ENCODE measurements at regions not wholly inside any gene's neighbourhood (a gene's known extent, or its start where the extent isn't known, plus 50 kb on each side); places are given as distances from the start of the nearest gene placed in this dataset.

DNA sequence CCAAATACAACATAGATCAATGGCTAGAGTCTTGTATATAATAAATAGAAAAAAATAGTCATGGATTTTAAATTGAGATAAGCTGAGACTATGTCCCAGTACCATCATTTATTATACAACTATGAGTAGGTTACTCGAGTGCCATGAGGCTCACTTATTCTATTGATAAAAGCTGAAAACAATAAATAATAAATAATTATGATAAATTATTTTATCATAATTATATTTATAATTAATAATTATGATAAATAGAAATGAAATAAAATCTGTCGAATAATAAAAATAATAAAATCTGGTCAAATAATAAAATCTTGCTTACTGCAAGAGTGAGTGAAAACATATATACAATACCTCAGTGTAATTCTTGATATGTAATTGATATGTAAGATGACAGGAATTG is 801.4 kb downstream of the FAM181B start:
- FAIRE-seq (no peak), DNase-seq (ENCODE audit: low read depth, low spot score) (no peak), ATAC-seq (no peak)
- intact Hi-C loops (cut with micrococcal nuclease; ENCODE audit: unreplicated experiment) (no loop called here), in situ Hi-C loops (cut with MboI) (no loop called here)
- Histone ChIP-seq H4K20me1 (ENCODE audit: control insufficient read depth, insufficient read depth) (no peaks in the 10 kb centered on the region), H3K9me3 (replicated peaks; ENCODE audit: control insufficient read depth, insufficient read depth, low read length) (no peaks in the 10 kb centered on the region), H3K27ac (ENCODE audit: control insufficient read depth, insufficient read depth) (no peak overlapping the region), H2AFZ (ENCODE audit: control insufficient read depth, low read depth, low read length) (no peak overlapping the region), H3K4me1 (ENCODE audit: control insufficient read depth, insufficient read depth, low read length) (no peaks in the 10 kb centered on the region), H3K36me3 (ENCODE audit: control insufficient read depth in 2 of 2, insufficient read depth in 2 of 2, low read length in 1 of 2) (no peaks in the 10 kb centered on the region), H3K79me2 (ENCODE audit: control insufficient read depth, insufficient read depth, low read length) (no peaks in the 10 kb centered on the region), H3K9ac (ENCODE audit: control insufficient read depth, insufficient read depth, low read length) (no peak overlapping the region), H3K27me3 (replicated peaks in 1 of 2; ENCODE audit: control insufficient read depth in 2 of 2, insufficient read depth in 2 of 2, low read length in 1 of 2) (no peaks in the 10 kb centered on the region), H3K4me3 (no peak overlapping the region), H3K4me2 (ENCODE audit: control insufficient read depth, insufficient read depth) (no peak overlapping the region)
- ChIA-PET RAD21 (ENCODE audit: unreplicated experiment) (no interaction called here), CTCF (no interaction called here), SMC1A (ENCODE audit: uncharacterized antibody, unreplicated experiment) (no interaction called here), POLR2A (no interaction called here)
- BruUV-seq (replicated peaks), result no TSS peak
- no peak for TF ChIP-seq MXI1 (IDR thresholded peaks at IDR 0.05; ENCODE audit: low read depth, low read length)
- TF ChIP-seq, protein P1, sequence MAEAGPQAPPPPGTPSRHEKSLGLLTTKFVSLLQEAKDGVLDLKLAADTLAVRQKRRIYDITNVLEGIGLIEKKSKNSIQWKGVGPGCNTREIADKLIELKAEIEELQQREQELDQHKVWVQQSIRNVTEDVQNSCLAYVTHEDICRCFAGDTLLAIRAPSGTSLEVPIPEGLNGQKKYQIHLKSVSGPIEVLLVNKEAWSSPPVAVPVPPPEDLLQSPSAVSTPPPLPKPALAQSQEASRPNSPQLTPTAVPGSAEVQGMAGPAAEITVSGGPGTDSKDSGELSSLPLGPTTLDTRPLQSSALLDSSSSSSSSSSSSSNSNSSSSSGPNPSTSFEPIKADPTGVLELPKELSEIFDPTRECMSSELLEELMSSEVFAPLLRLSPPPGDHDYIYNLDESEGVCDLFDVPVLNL (IDR thresholded peaks at IDR 0.05; ENCODE audit: low read depth, low read length), result no peak
- TF ChIP-seq NR2F1 (conservative IDR thresholded peaks at IDR 0.05), result no peak
- no peak for TF ChIP-seq ESRRA (IDR thresholded peaks at IDR 0.05; ENCODE audit: low read length)
- no peak for TF ChIP-seq POLR2A (IDR thresholded peaks at IDR 0.05; ENCODE audit: low read depth, low read length)
- no peak for TF ChIP-seq PAX5 (IDR thresholded peaks at IDR 0.05; ENCODE audit: borderline replicate concordance, low read depth, low read length)
- no peak for TF ChIP-seq ZBED1 (IDR thresholded peaks at IDR 0.05; ENCODE audit: borderline replicate concordance)
- TF ChIP-seq NRF1 (conservative IDR thresholded peaks at IDR 0.05; ENCODE audit: low read depth, low read length), result no peak
- no peak for TF ChIP-seq MEF2B (IDR thresholded peaks at IDR 0.05; ENCODE audit: partially characterized antibody, poor library complexity, severe bottlenecking)
- TF ChIP-seq ZSCAN29 (IDR thresholded peaks at IDR 0.05), result no peak
- TF ChIP-seq TBL1XR1 (IDR thresholded peaks at IDR 0.05; ENCODE audit: low read depth, low read length), result no peak
- WGBS (ENCODE audit: insufficient coverage, insufficient replicate concordance, low lambda C conversion rate, missing lambda C conversion rate), result 23% methylated on average over 2 of the region's 2 CpGs
